Transverse colon (tissue), 4 donors: ENCODE measurements at regions not wholly inside any gene's neighbourhood (a gene's known extent, or its start where the extent isn't known, plus 50 kb on each side); places are given as distances from the start of the nearest gene placed in this dataset.

Source experiments
- DNase-seq: peaks from one replicate; pipeline ENCODE4 v3.0.0-alpha.2; 2019
- H3K27ac ChIP-seq, 4 donors: fragments of 200-600 bp; sonication (generic); 2 replicates each; pipeline ENCODE4 v1.5.1; 2016 to 2018; ENCODE audit warnings: inconsistent platforms in 4 of 4
- H3K27me3 ChIP-seq: fragments of 200-600 bp; sonication (generic); 2 replicates; pipeline ENCODE4 v1.5.1; 2017; ENCODE audit warnings: inconsistent platforms
- H3K36me3 ChIP-seq, 4 donors: fragments of 200-600 bp; sonication (generic); 2 replicates each; pipeline ENCODE4 v1.5.1; 2017 to 2019; ENCODE audit warnings: inconsistent platforms in 4 of 4
- H3K4me1 ChIP-seq, 4 donors: fragments of 200-600 bp; sonication (generic); 2 replicates each; pipeline ENCODE4 v1.5.1; 2017 to 2020; ENCODE audit warnings: inconsistent platforms in 4 of 4
- H3K4me3 ChIP-seq, 4 donors: fragments of 200-600 bp; sonication (generic); 1 replicate in 1 of 4; 2 replicates in 3 of 4; pipeline versions ENCODE4 v1.5.1 to v1.6.1; 2017 to 2019; ENCODE audit warnings: inconsistent platforms in 4 of 4
- H3K9me3 ChIP-seq, 2 donors: fragments of 200-600 bp; sonication (generic); 2 replicates each; pipeline ENCODE4 v1.5.1; 2017 to 2019; ENCODE audit warnings: inconsistent platforms in 2 of 2
- CTCF ChIP-seq, 5 experiments: fragments of 200-600 bp in 3 of 5; fragments of 450-650 bp in 2 of 5; sonication (generic) in 3 of 5; IDR thresholded peaks; 1 replicate in 2 of 5; 2 replicates in 3 of 5; pipeline ENCODE4 v1.5.1; 2016 to 2017; ENCODE audit warnings: antibody characterized with exemption in 5 of 5, inconsistent platforms in 3 of 5, mild to moderate bottlenecking in 2 of 5, moderate library complexity in 1 of 5
- EP300 ChIP-seq: sonication (generic); formaldehyde crosslinking; IDR thresholded peaks from one replicate; pipeline ENCODE4 v1.6.1; 2017; ENCODE audit warnings: antibody characterized with exemption, low read depth
- POLR2A ChIP-seq: fragments of 450-650 bp; IDR thresholded peaks from one replicate; pipeline ENCODE4 v1.6.1; 2016; ENCODE audit warnings: antibody characterized with exemption, mild to moderate bottlenecking, moderate library complexity
- POLR2AphosphoS5 ChIP-seq, 3 donors: sonication (generic); formaldehyde crosslinking; IDR thresholded peaks; one replicate each; pipeline ENCODE4 v1.6.1; 2016; ENCODE audit warnings: antibody characterized with exemption in 3 of 3
- WGBS, 2 donors: methylation state at CpG; one replicate each; pipeline ENCODE4 v1.1.5; 2018; ENCODE audit warnings: low coverage in 1 of 2; 5-methylcytosine and 5-hydroxymethylcytosine counted together
- in situ Hi-C, 4 donors: fragments of 200-750 bp; cut with MboI; loops; one replicate each; pipeline versions ENCODE4 v1.15.0 to v1.15.1; 2017; ENCODE audit warnings: low sequenced_read_pairs in 3 of 4, low pct_ligation_motif_present in 1 of 4, low pct_unique_long_range_greater_than_20kb in 1 of 4
- intact Hi-C: fragments of 100-400 bp; cut with DNase I; formaldehyde crosslinking; loops from one replicate; pipeline ENCODE4 v1.15.1; 2023; ENCODE audit warnings: low total_unique reads

GRCh38 chr5:74426506-74426905 is 214.0 kb downstream of the ENC1 start:
- no peaks in the 10 kb centered on the region for H3K4me1 ChIP-seq
- no peaks in the 10 kb centered on the region for H3K9me3 ChIP-seq
- TF ChIP-seq POLR2A (no peak), CTCF (IDR thresholded peaks at IDR 0.05) (no peak), EP300 (no peak), POLR2AphosphoS5 (IDR thresholded peaks at IDR 0.05) (no peak)
- H3K27me3 ChIP-seq, result no peaks in the 10 kb centered on the region
- 15% methylated on average over 1 of the region's 1 CpG; no CpG with 5 or more reads in 1 of the 2 donors for WGBS, 2 donors
- H3K4me3 ChIP-seq, result no peak overlapping the region
- H3K27ac ChIP-seq, result no peak overlapping the region
- intact Hi-C loops (no loop called here), in situ Hi-C loops (no loop called here)
- H3K36me3 ChIP-seq, result no peaks in the 10 kb centered on the region
- no peak for DNase-seq

GRCh38 chr5:74424162-74424868 is 216.2 kb downstream of the ENC1 start:
- intact Hi-C loops (no loop called here), in situ Hi-C loops (loop anchor here in 2 of 4 donors (25.0 kb wide), 1 partner anchor 213 kb away; the partner anchor contains the start of gene ENC1 (in 2 of the 2))
- 60 to 87% methylated on average over 2 to 5 of the region's 5 CpGs for WGBS, 2 donors
- Histone ChIP-seq H3K9me3 (no peaks in the 10 kb centered on the region), H3K27ac (no peak overlapping the region), H3K4me1 (peaks cover 0 to 3% (median 0%) of the 10 kb centered on the region in 4 donors), H3K36me3 (no peaks in the 10 kb centered on the region), H3K27me3 (no peaks in the 10 kb centered on the region), H3K4me3 (no peak overlapping the region)
- TF ChIP-seq EP300 (no peak), POLR2AphosphoS5 (IDR thresholded peaks at IDR 0.05) (no peak), CTCF (IDR thresholded peaks at IDR 0.05) (no peak), POLR2A (no peak)
- DNase-seq, result no peak

GRCh38 chr5:74423383-74423782 is 217.1 kb downstream of the ENC1 start:
- H3K27ac ChIP-seq, result no peak overlapping the region
- peaks cover 0 to 9% (median under 1%) of the 10 kb centered on the region in 4 donors for H3K4me1 ChIP-seq
- H3K9me3 ChIP-seq, result no peaks in the 10 kb centered on the region
- in situ Hi-C loops, result loop anchor here in 2 of 4 donors (25.0 kb wide), 1 partner anchor 214 kb away; the partner anchor contains the start of gene ENC1 (in 2 of the 2)
- whole genome bisulfite sequencing, 2 donors, result 84 to 100% methylated on average over 1 of the region's 1 CpG
- H3K36me3 ChIP-seq, result no peaks in the 10 kb centered on the region
- no peak for TF ChIP-seq EP300
- no peak for TF ChIP-seq CTCF (IDR thresholded peaks at IDR 0.05)
- no peak for TF ChIP-seq POLR2A
- TF ChIP-seq POLR2AphosphoS5 (IDR thresholded peaks at IDR 0.05), result no peak
- no peaks in the 10 kb centered on the region for H3K27me3 ChIP-seq
- no peak for DNase-seq
- intact Hi-C loops, result no loop called here
- no peak overlapping the region for H3K4me3 ChIP-seq

- Histone ChIP-seq H3K27ac (no peak overlapping the region), H3K9me3 (no peaks in the 10 kb centered on the region), H3K4me1 (peaks cover 0 to 17% (median 6%) of the 10 kb centered on the region in 4 donors), H3K4me3 (no peak overlapping the region), H3K36me3 (no peaks in the 10 kb centered on the region), H3K27me3 (no peaks in the 10 kb centered on the region)
- TF ChIP-seq CTCF (IDR thresholded peaks at IDR 0.05) (no peak), EP300 (no peak), POLR2A (no peak)
- in situ Hi-C loops, result loop anchor here in 2 of 4 donors (25.0 kb wide), 1 partner anchor 215 kb away; the partner anchor contains the start of gene ENC1 (in 2 of the 2)
- no peak for DNase-seq
- intact Hi-C loops, result no loop called here
- WGBS, 2 donors, result 88% methylated on average over 4 of the region's 4 CpGs; no CpG with 5 or more reads in 1 of the 2 donors
These were observed 217.9 kb downstream of the ENC1 start for GRCh38 chr5:74422671-74423070.
